HCT116 (cell line): ENCODE measurements at regions not wholly inside any gene's neighbourhood (a gene's known extent, or its start where the extent isn't known, plus 50 kb on each side); places are given as distances from the start of the nearest gene placed in this dataset.

Experiments
- ATAC-seq: fragments of 200-7000 bp; cut with Tn5 transposase; 2 replicates; pipeline ENCODE4 v1.9.1; 2020; ENCODE audit warnings: mild to moderate bottlenecking, moderate library complexity
- BruUV-seq: library from RNA; stranded (reverse); fragments of 400-500 nt; replicated peaks from 2 replicates; lab custom pipeline; 2021; lab: Mats Ljungman, UMichigan
- CTCF ChIA-PET: fragments of 300-600 bp; sonication (Branson Sonifier 250); formaldehyde crosslinking; loops from one replicate; lab custom pipeline; 2021; ENCODE audit warnings: antibody characterized with exemption; lab: Charles Lee
- POLR2A ChIA-PET: fragments of 300-600, 350-600 bp; sonication (Branson Sonifier 250); formaldehyde crosslinking; loops from one replicate; lab custom pipeline; 2021; ENCODE audit warnings: antibody characterized with exemption; lab: Charles Lee
- RAD21 ChIA-PET, 2 experiments: fragments of 300-600 bp; sonication (Branson Sonifier 250); formaldehyde crosslinking; loops; one replicate each; lab custom pipeline; 2023; ENCODE audit warnings: low total read pairs in 2 of 2; ENCODE audit not compliant: uncharacterized antibody in 2 of 2, unreplicated experiment in 2 of 2, low non-redundant PET in 1 of 2; lab: Charles Lee
- DNase-seq: peaks from one replicate; pipeline ENCODE4 v3.0.0-alpha.2; 2010; ENCODE audit warnings: low read depth, low spot score
- H2AFZ ChIP-seq: fragments of 200-600 bp; shearing (Covaris generic), sonication (generic); 2 replicates; pipeline ENCODE4 v1.6.1; 2017; ENCODE audit warnings: low read depth, mixed run types, mixed read lengths, antibody characterized with exemption, low read length; ENCODE audit not compliant: poor library complexity, severe bottlenecking
- H3K27ac ChIP-seq: 2 replicates; pipeline ENCODE4 v1.5.1; 2012; ENCODE audit warnings: low read depth, low read length
- H3K27me3 ChIP-seq: fragments of 200-600 bp; sonication (generic); 2 replicates; pipeline ENCODE4 v1.6.1; 2016; ENCODE audit warnings: mixed run types, low read length, mixed read lengths; ENCODE audit not compliant: insufficient read depth
- H3K36me3 ChIP-seq, 2 experiments: fragments of 200-500 bp in 1 of 2; fragments of 200-600 bp in 1 of 2; sonication (Bioruptor generic) in 1 of 2; sonication (generic) in 1 of 2; 2 replicates each; pipeline versions ENCODE4 v1.5.1 to v1.6.1; 2014 to 2016; ENCODE audit warnings: low read length in 2 of 2, inconsistent platforms in 1 of 2, mixed read lengths in 1 of 2, mixed run types in 1 of 2; ENCODE audit not compliant: insufficient read depth in 2 of 2, control insufficient read depth in 1 of 2
- H3K4me1 ChIP-seq, 2 experiments: fragments of 200-600 bp in 1 of 2; sonication (generic) in 1 of 2; 2 replicates each; pipeline versions ENCODE4 v1.5.1 to v1.6.1; 2012 to 2017; ENCODE audit warnings: low read length in 2 of 2, inconsistent platforms in 1 of 2, mild to moderate bottlenecking in 1 of 2, mixed read lengths in 1 of 2, mixed run types in 1 of 2, moderate library complexity in 1 of 2; ENCODE audit not compliant: insufficient read depth in 2 of 2, control insufficient read depth in 1 of 2
- H3K4me2 ChIP-seq: fragments of 200-600 bp; sonication (generic); 2 replicates; pipeline ENCODE4 v1.6.1; 2017; ENCODE audit warnings: mixed run types, low read length, mixed read lengths
- H3K4me3 ChIP-seq, 2 experiments: fragments of 200-600 bp in 1 of 2; sonication (generic) in 1 of 2; replicated peaks in 1 of 2; 2 replicates each; pipeline ENCODE4 v1.5.1; 2011 to 2016; ENCODE audit warnings: low read length in 2 of 2, control low read depth in 1 of 2, low read depth in 1 of 2, mild to moderate bottlenecking in 1 of 2, mixed read lengths in 1 of 2, mixed run types in 1 of 2
- H3K79me2 ChIP-seq: fragments of 200-600 bp; sonication (generic); 2 replicates; pipeline ENCODE4 v1.6.1; 2017; ENCODE audit warnings: mild to moderate bottlenecking, mixed run types, low read length, moderate library complexity, mixed read lengths; ENCODE audit not compliant: insufficient read depth
- H3K9ac ChIP-seq: fragments of 200-600 bp; sonication (generic); 2 replicates; pipeline ENCODE4 v1.6.1; 2016; ENCODE audit warnings: low read length, mixed read lengths
- H3K9me2 ChIP-seq: fragments of 200-600 bp; sonication (generic), shearing (Covaris generic); 2 replicates; pipeline ENCODE4 v1.6.1; 2017; ENCODE audit warnings: mixed run types, mild to moderate bottlenecking, moderate library complexity; ENCODE audit not compliant: insufficient read depth
- H3K9me3 ChIP-seq, 2 experiments: fragments of 200-500 bp in 1 of 2; fragments of 200-600 bp in 1 of 2; sonication (Bioruptor generic) in 1 of 2; sonication (generic) in 1 of 2; 2 replicates each; pipeline ENCODE4 v1.6.1; 2014 to 2017; ENCODE audit warnings: low read length in 2 of 2, mixed read lengths in 2 of 2, inconsistent platforms in 1 of 2, low read depth in 1 of 2, mild to moderate bottlenecking in 1 of 2, mixed run types in 1 of 2, moderate library complexity in 1 of 2; ENCODE audit not compliant: control insufficient read depth in 1 of 2, insufficient read depth in 1 of 2
- H4K20me1 ChIP-seq: fragments of 200-600 bp; sonication (generic), shearing (Covaris generic); 2 replicates; pipeline ENCODE4 v1.6.1; 2017; ENCODE audit warnings: mixed run types, mild to moderate bottlenecking, moderate library complexity; ENCODE audit not compliant: insufficient read depth
- CBX3 ChIP-seq: IDR thresholded peaks from 2 replicates; pipeline ENCODE4 v1.6.1; 2012; ENCODE audit warnings: low read depth
- CEBPB ChIP-seq: IDR thresholded peaks from 2 replicates; pipeline ENCODE4 v1.6.1; 2012; ENCODE audit warnings: low read depth
- EGR1 ChIP-seq: IDR thresholded peaks from 2 replicates; pipeline ENCODE4 v1.6.1; 2012; ENCODE audit warnings: low read depth
- ELF1 ChIP-seq: IDR thresholded peaks from 2 replicates; pipeline ENCODE4 v1.6.1; 2012; ENCODE audit warnings: low read depth, borderline replicate concordance
- EZH2 ChIP-seq: fragments of 200-600 bp; sonication (generic); IDR thresholded peaks from 2 replicates; pipeline ENCODE4 v1.6.1; 2017; ENCODE audit warnings: antibody characterized with exemption, mixed run types
- EZH2phosphoT487 ChIP-seq: fragments of 200-600 bp; IDR thresholded peaks from 2 replicates; pipeline ENCODE4 v1.6.1; 2018; ENCODE audit warnings: antibody characterized with exemption, borderline replicate concordance
- FOSL1 ChIP-seq: IDR thresholded peaks from 2 replicates; pipeline ENCODE4 v1.6.1; 2012; ENCODE audit warnings: low read depth
- JUND ChIP-seq: IDR thresholded peaks from 2 replicates; pipeline ENCODE4 v1.6.1; 2012
- POLR2A ChIP-seq: IDR thresholded peaks from 2 replicates; pipeline ENCODE4 v1.7.0; 2011; ENCODE audit warnings: borderline replicate concordance; ENCODE audit not compliant: insufficient read depth, insufficient read length; ENCODE audit errors: extremely low read depth
- POLR2AphosphoS5 ChIP-seq: IDR thresholded peaks from 2 replicates; pipeline ENCODE4 v1.6.1; 2011; ENCODE audit warnings: mild to moderate bottlenecking, low read depth, low read length, moderate library complexity
- RAD21 ChIP-seq: IDR thresholded peaks from 2 replicates; pipeline ENCODE4 v1.6.1; 2012; ENCODE audit warnings: low read depth, mild to moderate bottlenecking
- SP1 ChIP-seq: IDR thresholded peaks from 2 replicates; pipeline ENCODE4 v1.6.1; 2012; ENCODE audit warnings: low read depth
- SRF ChIP-seq: IDR thresholded peaks from 2 replicates; pipeline ENCODE4 v1.6.1; 2012; ENCODE audit warnings: low read depth
- TCF7L2 ChIP-seq: IDR thresholded peaks from 2 replicates; pipeline ENCODE4 v1.7.0; 2011; ENCODE audit warnings: borderline replicate concordance, inconsistent platforms; ENCODE audit not compliant: insufficient read depth, insufficient read length; ENCODE audit errors: extremely low read depth
- YY1 ChIP-seq: IDR thresholded peaks from 2 replicates; pipeline ENCODE4 v1.6.1; 2011; ENCODE audit warnings: low read length, low read depth, moderate library complexity, mild to moderate bottlenecking; ENCODE audit not compliant: insufficient replicate concordance; ENCODE audit errors: extremely low read depth
- ZFX ChIP-seq: fragments of 450-650 bp; IDR thresholded peaks from 2 replicates; pipeline ENCODE4 v1.6.1; 2017
- ZNF274 ChIP-seq: fragments of 200-500 bp; sonication (Bioruptor generic); IDR thresholded peaks from 2 replicates; pipeline ENCODE4 v1.6.1; 2014; ENCODE audit warnings: mild to moderate bottlenecking, low read depth, low read length, inconsistent platforms
- intact Hi-C: fragments of 100-400 bp; cut with micrococcal nuclease; formaldehyde crosslinking; loops from 2 replicates; pipeline ENCODE4 v1.10.0; 2022
- TF ChIP-seq, protein P1 (sequence below): IDR thresholded peaks from 2 replicates; pipeline ENCODE4 v1.6.1; 2012; ENCODE audit warnings: low read depth
- TF ChIP-seq, protein P2 (sequence below): IDR thresholded peaks from 2 replicates; pipeline ENCODE4 v1.6.1; 2011; ENCODE audit warnings: mild to moderate bottlenecking, low read length, moderate library complexity; ENCODE audit not compliant: insufficient replicate concordance; ENCODE audit errors: extremely low read depth
- TF ChIP-seq, protein P3 (sequence below): IDR thresholded peaks from 2 replicates; pipeline ENCODE4 v1.6.1; 2012

DNA sequence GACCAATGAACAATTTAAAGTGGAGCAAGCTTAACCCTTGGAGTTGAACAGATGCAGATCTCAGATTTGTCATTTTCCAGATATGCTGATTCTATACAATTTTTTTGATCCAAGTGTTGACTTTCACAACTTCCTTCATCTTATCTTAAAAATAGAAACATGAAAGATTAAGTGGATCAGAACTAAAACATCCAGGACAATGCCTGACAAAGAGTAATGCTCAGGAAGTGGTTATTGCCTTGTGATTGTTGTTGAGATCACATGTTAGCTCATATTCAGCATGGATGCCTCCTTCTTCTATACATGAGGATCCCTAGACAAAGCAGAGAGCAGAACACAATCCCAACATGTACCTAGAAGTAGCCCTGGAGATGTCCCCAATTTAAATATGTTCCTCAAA, 160.9 kb downstream of the PPARGC1A start:
- H3K4me3 ChIP-seq = no peak overlapping the region
- intact Hi-C loops = no loop called here
- H3K79me2 ChIP-seq = no peaks in the 10 kb centered on the region
- H3K4me1 ChIP-seq = no peaks in the 10 kb centered on the region
- TF ChIP-seq ELF1 (no peak), EZH2 (no peak), RAD21 (no peak), SP1 (no peak), ZFX (no peak), EGR1 (no peak), TCF7L2 (no peak), FOSL1 (no peak), POLR2A (no peak), JUND (no peak), EZH2phosphoT487 (no peak), YY1 (no peak), CEBPB (no peak), POLR2AphosphoS5 (no peak), SRF (no peak), ZNF274 (no peak), CBX3 (no peak)
- TF ChIP-seq, protein P1, sequence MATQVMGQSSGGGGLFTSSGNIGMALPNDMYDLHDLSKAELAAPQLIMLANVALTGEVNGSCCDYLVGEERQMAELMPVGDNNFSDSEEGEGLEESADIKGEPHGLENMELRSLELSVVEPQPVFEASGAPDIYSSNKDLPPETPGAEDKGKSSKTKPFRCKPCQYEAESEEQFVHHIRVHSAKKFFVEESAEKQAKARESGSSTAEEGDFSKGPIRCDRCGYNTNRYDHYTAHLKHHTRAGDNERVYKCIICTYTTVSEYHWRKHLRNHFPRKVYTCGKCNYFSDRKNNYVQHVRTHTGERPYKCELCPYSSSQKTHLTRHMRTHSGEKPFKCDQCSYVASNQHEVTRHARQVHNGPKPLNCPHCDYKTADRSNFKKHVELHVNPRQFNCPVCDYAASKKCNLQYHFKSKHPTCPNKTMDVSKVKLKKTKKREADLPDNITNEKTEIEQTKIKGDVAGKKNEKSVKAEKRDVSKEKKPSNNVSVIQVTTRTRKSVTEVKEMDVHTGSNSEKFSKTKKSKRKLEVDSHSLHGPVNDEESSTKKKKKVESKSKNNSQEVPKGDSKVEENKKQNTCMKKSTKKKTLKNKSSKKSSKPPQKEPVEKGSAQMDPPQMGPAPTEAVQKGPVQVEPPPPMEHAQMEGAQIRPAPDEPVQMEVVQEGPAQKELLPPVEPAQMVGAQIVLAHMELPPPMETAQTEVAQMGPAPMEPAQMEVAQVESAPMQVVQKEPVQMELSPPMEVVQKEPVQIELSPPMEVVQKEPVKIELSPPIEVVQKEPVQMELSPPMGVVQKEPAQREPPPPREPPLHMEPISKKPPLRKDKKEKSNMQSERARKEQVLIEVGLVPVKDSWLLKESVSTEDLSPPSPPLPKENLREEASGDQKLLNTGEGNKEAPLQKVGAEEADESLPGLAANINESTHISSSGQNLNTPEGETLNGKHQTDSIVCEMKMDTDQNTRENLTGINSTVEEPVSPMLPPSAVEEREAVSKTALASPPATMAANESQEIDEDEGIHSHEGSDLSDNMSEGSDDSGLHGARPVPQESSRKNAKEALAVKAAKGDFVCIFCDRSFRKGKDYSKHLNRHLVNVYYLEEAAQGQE = no peak
- TF ChIP-seq, protein P2, sequence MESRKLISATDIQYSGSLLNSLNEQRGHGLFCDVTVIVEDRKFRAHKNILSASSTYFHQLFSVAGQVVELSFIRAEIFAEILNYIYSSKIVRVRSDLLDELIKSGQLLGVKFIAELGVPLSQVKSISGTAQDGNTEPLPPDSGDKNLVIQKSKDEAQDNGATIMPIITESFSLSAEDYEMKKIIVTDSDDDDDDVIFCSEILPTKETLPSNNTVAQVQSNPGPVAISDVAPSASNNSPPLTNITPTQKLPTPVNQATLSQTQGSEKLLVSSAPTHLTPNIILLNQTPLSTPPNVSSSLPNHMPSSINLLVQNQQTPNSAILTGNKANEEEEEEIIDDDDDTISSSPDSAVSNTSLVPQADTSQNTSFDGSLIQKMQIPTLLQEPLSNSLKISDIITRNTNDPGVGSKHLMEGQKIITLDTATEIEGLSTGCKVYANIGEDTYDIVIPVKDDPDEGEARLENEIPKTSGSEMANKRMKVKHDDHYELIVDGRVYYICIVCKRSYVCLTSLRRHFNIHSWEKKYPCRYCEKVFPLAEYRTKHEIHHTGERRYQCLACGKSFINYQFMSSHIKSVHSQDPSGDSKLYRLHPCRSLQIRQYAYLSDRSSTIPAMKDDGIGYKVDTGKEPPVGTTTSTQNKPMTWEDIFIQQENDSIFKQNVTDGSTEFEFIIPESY = no peak
- TF ChIP-seq, protein P3, sequence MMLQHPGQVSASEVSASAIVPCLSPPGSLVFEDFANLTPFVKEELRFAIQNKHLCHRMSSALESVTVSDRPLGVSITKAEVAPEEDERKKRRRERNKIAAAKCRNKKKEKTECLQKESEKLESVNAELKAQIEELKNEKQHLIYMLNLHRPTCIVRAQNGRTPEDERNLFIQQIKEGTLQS = no peak
- peaks cover 0 to 5% of the 10 kb centered on the region in 2 experiments; a peak in 2 of 4 replicates for H3K9me3 ChIP-seq
- RAD21 ChIA-PET = no interaction called here
- H3K27ac ChIP-seq = no peak overlapping the region
- ATAC-seq (no peak), DNase-seq (no peak)
- H3K4me2 ChIP-seq = no peak overlapping the region
- no peak overlapping the region for H2AFZ ChIP-seq
- BruUV-seq = no TSS peak
- H3K9ac ChIP-seq = no peak overlapping the region
- POLR2A ChIA-PET = no interaction called here
- no peaks in the 10 kb centered on the region for H3K27me3 ChIP-seq
- H3K9me2 ChIP-seq = no peaks in the 10 kb centered on the region
- no peaks in the 10 kb centered on the region for H3K36me3 ChIP-seq
- H4K20me1 ChIP-seq = no peaks in the 10 kb centered on the region
- CTCF ChIA-PET = no interaction called here
